GM18858 (cell line): ENCODE measurements at regions not wholly inside any gene's neighbourhood (a gene's known extent, or its start where the extent isn't known, plus 50 kb on each side); places are given as distances from the start of the nearest gene placed in this dataset.
A peak's percentile ranks its signal among the peaks of the same experiment; 100 is the strongest.

ENCODE experiments used
- ATAC-seq: cut with Tn5 transposase; IDR thresholded peaks from one replicate; pipeline ENCODE4 v1.9.1; 2021; ENCODE audit not compliant: unreplicated experiment

- ATAC-seq = peak; percentile 21
Measured at GRCh38 chr6:105991561-105992314, 94.4 kb upstream of the PRDM1 start.

GRCh38 chr6:105990151-105990550 is 96.0 kb upstream of the PRDM1 start:
- no peak for ATAC-seq

- ATAC-seq = no peak
Measured at GRCh38 chr6:105988812-105989577, 97.1 kb upstream of the PRDM1 start.

- ATAC-seq = no peak
Measured at GRCh38 chr6:105988321-105988720, 97.8 kb upstream of the PRDM1 start.

DNA sequence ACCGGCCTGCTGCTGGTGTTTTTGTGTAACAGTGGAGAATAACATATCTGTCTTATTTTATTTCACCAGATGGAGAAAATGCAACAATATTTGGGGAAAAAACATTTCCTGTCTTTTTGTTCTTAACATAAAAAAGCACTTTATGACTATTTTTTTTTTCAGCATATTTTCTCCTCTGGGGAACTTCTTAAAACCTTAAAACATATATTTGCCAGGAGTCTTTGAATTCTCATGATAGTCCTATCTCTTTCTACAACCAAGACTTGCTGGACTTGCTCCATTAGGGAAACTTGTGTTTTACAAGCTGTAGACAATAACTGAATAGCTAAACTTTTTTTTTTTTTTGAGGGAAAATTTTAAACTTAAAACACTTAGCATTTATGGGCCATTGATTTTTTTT is 98.6 kb upstream of the PRDM1 start:
- ATAC-seq = no peak

DNA sequence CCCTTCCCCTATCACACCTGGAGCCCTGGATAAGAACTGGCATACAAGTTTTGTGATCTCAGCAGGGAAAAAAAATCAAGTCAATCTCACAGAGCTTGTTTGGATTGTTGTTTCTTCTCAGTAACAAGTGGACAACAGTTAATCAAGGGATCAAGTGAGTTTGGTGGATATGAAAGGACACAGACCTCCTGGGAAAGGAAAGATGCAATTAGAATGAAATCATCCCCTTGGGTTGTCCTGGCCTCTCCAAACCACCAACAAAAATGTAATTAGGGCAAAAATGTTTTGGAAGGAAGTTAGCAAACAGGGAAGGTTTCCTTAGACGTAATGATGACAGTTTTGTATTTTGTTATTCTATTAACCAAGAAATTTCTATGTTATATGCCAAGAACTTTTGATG is 99.1 kb upstream of the PRDM1 start:
- no peak for ATAC-seq

- ATAC-seq = no peak
Measured at GRCh38 chr6:105985816-105986632, 100.1 kb upstream of the PRDM1 start.

GRCh38 chr6:105985098-105985815 is 100.9 kb upstream of the PRDM1 start:
- ATAC-seq = no peak

GRCh38 chr6:105983763-105984162 is 102.4 kb upstream of the PRDM1 start:
- ATAC-seq = no peak

DNA sequence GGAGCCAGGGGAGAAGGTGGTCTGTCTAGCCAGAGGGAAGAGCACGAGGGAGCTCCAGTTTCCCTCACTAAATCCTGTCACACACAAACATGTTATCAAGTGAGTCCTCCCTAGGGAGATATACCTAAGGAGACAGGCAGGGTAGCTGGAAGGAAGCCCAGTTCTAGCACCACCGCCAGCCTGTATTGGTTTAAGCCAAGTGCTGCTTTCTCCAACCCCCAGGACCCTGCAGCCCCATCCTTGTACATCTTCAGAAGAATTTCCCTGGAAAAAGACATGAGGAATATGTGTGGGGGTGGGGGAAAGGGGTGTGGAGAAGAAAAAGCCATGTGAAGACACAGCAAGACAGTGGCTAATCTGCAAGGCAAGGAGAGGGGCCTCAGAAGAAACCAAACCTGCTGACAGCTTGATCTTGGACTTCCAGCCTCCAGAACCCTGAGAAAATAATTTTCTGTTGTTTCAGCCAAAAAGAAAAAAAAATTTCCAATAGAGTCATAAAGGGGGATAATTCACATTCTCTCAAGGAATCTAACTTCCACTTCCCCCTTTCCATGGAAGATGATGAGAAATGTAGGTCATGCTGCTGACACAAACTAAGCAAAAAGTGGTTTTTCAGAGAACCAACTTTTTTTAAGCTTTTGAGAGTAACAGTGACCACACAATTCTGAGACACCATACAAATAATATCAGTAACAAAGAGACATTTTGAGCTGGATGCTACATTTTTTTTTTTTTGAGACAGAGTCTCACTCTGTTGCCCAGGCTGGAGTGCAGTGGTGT is 103.2 kb upstream of the PRDM1 start:
- no peak for ATAC-seq

DNA sequence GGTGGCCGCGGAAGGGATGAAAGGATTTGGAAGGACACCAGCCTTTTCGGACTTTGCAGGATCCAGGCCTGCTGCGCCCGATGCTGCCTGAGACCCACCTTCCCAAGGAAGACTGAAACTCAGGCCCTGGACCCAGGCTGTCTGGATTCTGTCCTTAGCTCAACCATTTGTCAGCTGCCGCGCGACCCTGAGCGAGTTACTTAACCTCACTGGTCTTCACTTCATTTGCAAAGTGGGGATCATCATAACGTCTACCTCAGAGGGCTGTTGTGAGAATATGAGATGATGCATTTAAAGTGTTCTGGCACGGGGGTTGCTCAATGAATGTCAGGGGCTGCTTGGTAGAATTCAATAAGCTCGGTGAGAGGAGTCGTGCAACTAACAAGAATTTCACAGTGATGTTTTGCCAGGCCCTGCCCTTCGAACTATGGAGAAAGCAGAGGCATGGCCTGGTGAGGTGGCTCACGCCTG is 104.2 kb upstream of the PRDM1 start:
- no peak for ATAC-seq

- ATAC-seq = no peak
Measured at GRCh38 chr6:105981002-105981887, 104.9 kb upstream of the PRDM1 start.

- ATAC-seq = no peak
Measured at GRCh38 chr6:105978974-105979373, 107.2 kb upstream of the PRDM1 start.

GRCh38 chr6:105977934-105978504 is 108.1 kb upstream of the PRDM1 start:
- ATAC-seq = no peak

GRCh38 chr6:105974986-105975385 is 111.2 kb upstream of the PRDM1 start:
- ATAC-seq = no peak

GRCh38 chr6:105972440-105972839 is 113.7 kb upstream of the PRDM1 start:
- ATAC-seq = no peak

DNA sequence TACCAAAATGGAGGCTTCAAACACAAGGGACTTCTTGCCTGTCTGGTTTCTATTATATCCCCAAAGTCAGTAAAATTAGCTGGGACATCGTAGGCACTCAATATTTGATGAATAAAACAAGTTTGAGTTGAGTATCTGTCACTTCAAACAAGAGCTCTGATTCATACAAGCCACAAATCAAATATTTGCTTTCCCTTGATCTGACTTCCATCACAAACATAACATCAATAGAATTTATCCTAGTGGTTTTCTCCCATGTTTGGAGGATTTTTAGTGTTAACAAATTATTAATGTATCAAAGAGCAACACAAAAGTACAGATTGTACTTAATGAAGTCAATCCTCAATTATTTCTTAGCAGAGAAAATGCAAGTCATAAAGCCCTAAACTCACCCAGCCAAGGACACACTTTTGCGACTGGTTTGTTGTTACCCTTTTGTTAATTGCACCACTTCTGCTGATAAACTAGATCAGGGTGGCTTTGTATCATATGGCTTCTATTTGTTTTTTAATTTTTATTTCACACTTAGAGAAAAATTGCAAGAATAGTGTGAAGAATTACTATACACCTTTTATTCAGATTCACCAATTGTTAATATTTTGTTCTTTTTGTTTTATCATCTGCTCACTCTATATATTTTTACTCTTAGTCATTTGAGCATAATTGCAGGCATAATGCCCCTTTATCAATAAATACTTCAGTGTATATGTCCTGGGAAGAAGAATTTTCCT is 117.4 kb upstream of the PRDM1 start:
- ATAC-seq = no peak
